Activated CD4-positive, alpha-beta T cell treated with anti-CD3 and anti-CD28 coated beads, Interleukin-2, amount 10 ng/mL, durations not matched to agents 7 days and 5 days (primary cell): ENCODE measurements at regions not wholly inside any gene's neighbourhood (a gene's known extent, or its start where the extent isn't known, plus 50 kb on each side); places are given as distances from the start of the nearest gene placed in this dataset.
"Not testable (repeated sequence)": the region's sequence is repeated elsewhere in the genome, so short reads cannot be mapped to it uniquely, and the experiment has no call there.

ENCODE experiments used
- CTCF ChIA-PET: fragments of 350-600 bp; sonication (Branson Sonifier 250); formaldehyde crosslinking; loops from one replicate; lab custom pipeline; 2021; ENCODE audit warnings: antibody characterized with exemption; lab: Charles Lee
- POLR2A ChIA-PET: fragments of 350-600 bp; sonication (Branson Sonifier 250); formaldehyde crosslinking; loops from one replicate; lab custom pipeline; 2021; ENCODE audit warnings: antibody characterized with exemption; lab: Charles Lee
- DNase-seq: peaks from one replicate; pipeline ENCODE4 v3.0.0-alpha.2; 2020
- H3K27ac Mint-ChIP-seq: one replicate; pipeline ENCODE4 v1.8.0; 2021; ENCODE audit warnings: mild to moderate bottlenecking, moderate library complexity, mixed read lengths
- H3K27me3 Mint-ChIP-seq: one replicate; pipeline ENCODE4 v1.8.0; 2021; ENCODE audit warnings: mixed read lengths
- H3K36me3 Mint-ChIP-seq: one replicate; pipeline ENCODE4 v1.8.0; 2021; ENCODE audit warnings: low read depth, mixed read lengths
- H3K4me1 Mint-ChIP-seq: one replicate; pipeline ENCODE4 v1.8.0; 2021; ENCODE audit warnings: mixed read lengths
- H3K4me3 Mint-ChIP-seq: one replicate; pipeline ENCODE4 v1.8.0; 2021; ENCODE audit warnings: mild to moderate bottlenecking, moderate library complexity, mixed read lengths
- H3K9me3 Mint-ChIP-seq: one replicate; pipeline ENCODE4 v1.8.0; 2021; ENCODE audit warnings: mixed read lengths

GRCh38 chr9:108412755-108413154 lies 443.0 kb downstream of the ACTL7B start:
- Mint-ChIP-seq H3K27ac (no peak overlapping the region), H3K36me3 (no peaks in the 10 kb centered on the region), H3K9me3 (no peaks in the 10 kb centered on the region), H3K4me3 (no peak overlapping the region), H3K27me3 (no peaks in the 10 kb centered on the region), H3K4me1 (no peaks in the 10 kb centered on the region)
- no peak for DNase-seq
- CTCF ChIA-PET: no interaction called here
- POLR2A ChIA-PET: no interaction called here

GRCh38 chr9:108411632-108412031 lies 444.2 kb downstream of the ACTL7B start:
- Mint-ChIP-seq H3K4me3 (no peak overlapping the region), H3K27me3 (no peaks in the 10 kb centered on the region), H3K4me1 (no peaks in the 10 kb centered on the region), H3K36me3 (no peaks in the 10 kb centered on the region), H3K9me3 (no peaks in the 10 kb centered on the region), H3K27ac (no peak overlapping the region)
- ChIA-PET CTCF (no interaction called here), POLR2A (no interaction called here)
- DNase-seq: no peak

- ChIA-PET CTCF (no interaction called here), POLR2A (no interaction called here)
- no peaks in the 10 kb centered on the region for H3K4me1 Mint-ChIP-seq
- H3K36me3 Mint-ChIP-seq: no peaks in the 10 kb centered on the region
- DNase-seq: no peak
- H3K27me3 Mint-ChIP-seq: no peaks in the 10 kb centered on the region
- no peak overlapping the region for H3K4me3 Mint-ChIP-seq
- H3K9me3 Mint-ChIP-seq: no peaks in the 10 kb centered on the region
- no peak overlapping the region for H3K27ac Mint-ChIP-seq
Observed at GRCh38 chr9:108410161-108410560, 445.6 kb downstream of the ACTL7B start.

GRCh38 chr9:108400297-108400696 lies 455.5 kb downstream of the ACTL7B start:
- Mint-ChIP-seq H3K4me3 (no peak overlapping the region), H3K4me1 (no peaks in the 10 kb centered on the region), H3K27me3 (no peaks in the 10 kb centered on the region), H3K36me3 (no peaks in the 10 kb centered on the region), H3K9me3 (peaks cover 2% of the 10 kb centered on the region), H3K27ac (no peak overlapping the region)
- ChIA-PET POLR2A (no interaction called here), CTCF (no interaction called here)
- DNase-seq: no peak

- Mint-ChIP-seq H3K9me3 (peaks cover 2% of the 10 kb centered on the region), H3K27me3 (no peaks in the 10 kb centered on the region), H3K4me1 (no peaks in the 10 kb centered on the region), H3K27ac (no peak overlapping the region), H3K4me3 (no peak overlapping the region), H3K36me3 (no peaks in the 10 kb centered on the region)
- ChIA-PET POLR2A (no interaction called here), CTCF (no interaction called here)
- no peak for DNase-seq
Observed at GRCh38 chr9:108399851-108400250, 455.9 kb downstream of the ACTL7B start.

DNA sequence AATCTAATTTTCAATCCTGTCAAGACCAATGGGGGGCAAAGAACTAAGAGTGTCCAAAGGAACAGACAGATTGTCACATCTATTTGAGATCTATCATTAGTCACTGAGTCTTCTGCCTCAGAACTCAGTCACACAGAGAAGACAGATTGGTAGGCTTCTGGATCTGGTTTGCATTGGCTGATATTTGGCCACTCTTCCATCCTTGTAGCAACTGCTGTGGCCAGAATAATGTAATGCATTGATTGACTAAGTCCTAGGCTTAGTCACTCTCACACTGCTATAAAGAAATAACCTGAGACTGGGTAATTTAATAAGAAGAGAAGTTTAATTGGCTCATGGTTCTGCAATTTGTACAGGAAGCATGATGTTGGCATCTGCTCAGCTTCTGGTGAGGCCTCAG lies 458.5 kb downstream of the ACTL7B start:
- DNase-seq: no peak
- ChIA-PET POLR2A (no interaction called here), CTCF (no interaction called here)
- Mint-ChIP-seq H3K4me3 (no peak overlapping the region), H3K27ac (no peak overlapping the region), H3K9me3 (peaks cover 5% of the 10 kb centered on the region), H3K27me3 (no peaks in the 10 kb centered on the region), H3K36me3 (no peaks in the 10 kb centered on the region), H3K4me1 (no peaks in the 10 kb centered on the region)

DNA sequence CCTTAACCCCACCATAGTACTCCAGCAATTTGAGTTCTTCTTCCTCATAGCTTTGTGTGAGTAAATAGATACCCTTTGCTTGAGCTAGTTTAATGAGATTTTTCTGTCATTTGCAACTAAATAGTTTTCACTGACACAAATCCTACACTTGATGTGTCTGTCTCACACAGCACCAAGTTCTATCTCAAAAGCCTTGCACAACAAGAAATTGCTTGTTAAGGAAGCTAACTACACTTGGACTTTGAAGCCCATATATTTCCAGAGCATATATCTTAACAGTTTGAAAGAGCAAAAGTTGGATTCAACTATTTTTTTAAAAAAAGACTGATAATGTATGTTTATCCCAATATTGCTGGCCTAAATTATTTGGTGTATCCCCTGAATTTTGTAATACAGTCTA lies 459.2 kb downstream of the ACTL7B start:
- H3K4me3 Mint-ChIP-seq: no peak overlapping the region
- H3K27me3 Mint-ChIP-seq: no peaks in the 10 kb centered on the region
- peaks cover 5% of the 10 kb centered on the region for H3K9me3 Mint-ChIP-seq
- DNase-seq: no peak
- no peak overlapping the region for H3K27ac Mint-ChIP-seq
- no peaks in the 10 kb centered on the region for H3K36me3 Mint-ChIP-seq
- CTCF ChIA-PET: no interaction called here
- no peaks in the 10 kb centered on the region for H3K4me1 Mint-ChIP-seq
- POLR2A ChIA-PET: no interaction called here

- H3K27ac Mint-ChIP-seq: no peak overlapping the region
- DNase-seq: no peak
- POLR2A ChIA-PET: no interaction called here
- no peaks in the 10 kb centered on the region for H3K27me3 Mint-ChIP-seq
- CTCF ChIA-PET: no interaction called here
- H3K4me1 Mint-ChIP-seq: no peaks in the 10 kb centered on the region
- H3K36me3 Mint-ChIP-seq: no peaks in the 10 kb centered on the region
- peaks cover 5% of the 10 kb centered on the region for H3K9me3 Mint-ChIP-seq
- no peak overlapping the region for H3K4me3 Mint-ChIP-seq
Observed at GRCh38 chr9:108396193-108396592, 459.6 kb downstream of the ACTL7B start.

GRCh38 chr9:108395421-108395820 lies 460.4 kb downstream of the ACTL7B start:
- no peak overlapping the region for H3K4me3 Mint-ChIP-seq
- H3K27me3 Mint-ChIP-seq: no peaks in the 10 kb centered on the region
- DNase-seq: no peak
- no peaks in the 10 kb centered on the region for H3K4me1 Mint-ChIP-seq
- ChIA-PET POLR2A (no interaction called here), CTCF (no interaction called here)
- H3K36me3 Mint-ChIP-seq: no peaks in the 10 kb centered on the region
- H3K9me3 Mint-ChIP-seq: peaks cover 5% of the 10 kb centered on the region
- H3K27ac Mint-ChIP-seq: no peak overlapping the region

DNA sequence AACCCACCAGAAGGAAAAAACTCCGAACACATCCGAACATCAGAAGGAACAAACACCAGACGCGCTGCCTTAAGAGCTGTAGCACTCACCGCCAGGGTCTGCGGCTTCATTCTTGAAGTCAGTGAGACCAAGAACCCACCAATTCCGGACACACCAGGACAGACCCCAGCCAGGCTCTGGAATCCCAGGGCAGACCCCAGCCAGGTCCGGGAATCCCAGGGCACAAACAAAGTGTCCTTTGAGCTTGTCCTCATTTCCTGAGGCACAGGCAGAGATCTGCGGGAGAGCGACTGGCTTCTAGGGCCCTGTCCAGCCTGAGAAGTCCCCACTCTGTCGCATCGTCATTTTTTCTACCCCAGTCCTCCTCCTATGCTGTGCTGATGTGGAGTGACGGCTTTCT lies 461.1 kb downstream of the ACTL7B start:
- ChIA-PET POLR2A (no interaction called here), CTCF (no interaction called here)
- Mint-ChIP-seq H3K9me3 (peaks cover 5% of the 10 kb centered on the region), H3K27me3 (no peaks in the 10 kb centered on the region), H3K4me1 (no peaks in the 10 kb centered on the region), H3K4me3 (no peak overlapping the region), H3K36me3 (no peaks in the 10 kb centered on the region), H3K27ac (no peak overlapping the region)
- no peak for DNase-seq

DNA sequence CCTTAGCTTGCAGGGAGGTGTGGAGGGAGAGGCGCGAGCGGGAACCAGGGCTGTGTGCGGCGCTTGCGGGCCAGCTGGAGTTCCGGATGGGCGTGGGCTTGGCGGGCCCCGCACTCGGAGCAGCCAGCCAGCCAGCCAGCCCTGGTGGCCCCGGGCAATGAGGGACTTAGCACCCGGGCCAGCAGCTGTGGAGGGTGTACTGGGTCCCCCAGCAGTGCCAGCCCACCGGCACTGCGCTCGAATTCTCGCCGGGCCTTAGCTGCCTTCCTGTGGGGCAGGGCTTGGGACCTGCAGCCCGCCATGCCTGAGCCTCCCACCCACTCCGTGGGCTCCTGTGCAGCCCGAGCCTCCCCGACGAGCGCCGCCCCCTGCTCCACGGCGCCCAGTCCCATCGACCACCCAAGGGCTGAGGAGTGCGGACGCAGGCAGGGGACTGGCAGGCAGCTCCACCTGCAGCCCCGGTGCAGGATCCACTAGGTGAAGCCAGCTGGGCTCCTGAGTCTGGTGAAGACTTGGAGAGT lies 462.2 kb downstream of the ACTL7B start:
- H3K9me3 Mint-ChIP-seq, H3K4me1 Mint-ChIP-seq, POLR2A ChIA-PET, H3K27me3 Mint-ChIP-seq, H3K27ac Mint-ChIP-seq, CTCF ChIA-PET, H3K36me3 Mint-ChIP-seq, DNase-seq, H3K4me3 Mint-ChIP-seq: not testable (repeated sequence)

- H3K4me1 Mint-ChIP-seq: peaks cover 5% of the 10 kb centered on the region
- no peak overlapping the region for H3K27ac Mint-ChIP-seq
- POLR2A ChIA-PET: no interaction called here
- no peaks in the 10 kb centered on the region for H3K27me3 Mint-ChIP-seq
- DNase-seq: no peak
- no peaks in the 10 kb centered on the region for H3K36me3 Mint-ChIP-seq
- H3K4me3 Mint-ChIP-seq: no peak overlapping the region
- CTCF ChIA-PET: no interaction called here
- H3K9me3 Mint-ChIP-seq: peaks cover 5% of the 10 kb centered on the region
Observed at GRCh38 chr9:108392877-108393276, 462.9 kb downstream of the ACTL7B start.

GRCh38 chr9:108389056-108389455 lies 466.7 kb downstream of the ACTL7B start:
- Mint-ChIP-seq H3K4me3 (no peak overlapping the region), H3K27me3 (no peaks in the 10 kb centered on the region), H3K27ac (no peak overlapping the region), H3K36me3 (no peaks in the 10 kb centered on the region), H3K9me3 (peaks cover 4% of the 10 kb centered on the region), H3K4me1 (peaks cover 5% of the 10 kb centered on the region)
- DNase-seq: no peak
- ChIA-PET POLR2A (no interaction called here), CTCF (no interaction called here)

DNA sequence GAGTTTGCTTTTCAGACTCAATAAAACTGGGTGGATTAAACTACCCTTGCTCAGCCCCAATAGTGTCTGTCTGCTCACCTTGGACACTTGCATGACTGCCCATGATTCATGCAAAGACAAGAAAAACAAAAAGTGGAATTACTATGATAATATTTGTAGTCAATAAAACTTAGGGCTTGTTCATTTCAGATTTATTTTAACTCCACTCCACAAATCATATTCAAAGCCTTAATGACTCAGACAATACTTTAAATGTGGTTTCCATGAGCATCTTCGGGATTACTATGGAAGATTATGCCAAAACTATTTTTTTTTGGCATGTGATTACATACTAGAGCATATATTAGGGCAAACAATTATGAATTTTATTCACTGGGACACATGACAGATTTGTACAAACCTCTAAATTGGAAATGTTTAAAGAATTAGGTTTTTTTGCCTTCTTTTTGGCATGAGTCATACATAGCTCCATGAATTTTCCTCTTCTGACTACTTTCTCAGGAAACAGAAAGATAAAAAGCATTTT lies 468.9 kb downstream of the ACTL7B start:
- POLR2A ChIA-PET: no interaction called here
- Mint-ChIP-seq H3K27ac (no peak overlapping the region), H3K27me3 (no peaks in the 10 kb centered on the region), H3K4me3 (no peak overlapping the region), H3K36me3 (no peaks in the 10 kb centered on the region), H3K4me1 (peaks cover 5% of the 10 kb centered on the region), H3K9me3 (peaks cover 4% of the 10 kb centered on the region)
- DNase-seq: no peak
- CTCF ChIA-PET: no interaction called here
